K562 (cell line): ENCODE measurements at regions not wholly inside any gene's neighbourhood (a gene's known extent, or its start where the extent isn't known, plus 50 kb on each side); places are given as distances from the start of the nearest gene placed in this dataset.
A peak's percentile ranks its signal among the peaks of the same experiment; 100 is the strongest.

Experiments
- ATAC-seq: fragments of 200-7000 bp; cut with Tn5 transposase; 3 replicates; pipeline ENCODE4 v1.9.1; 2020; ENCODE audit warnings: moderate library complexity
- BruUV-seq: library from RNA; stranded (reverse); fragments of 400-500 nt; replicated peaks from 2 replicates; lab custom pipeline; 2021; lab: Mats Ljungman, UMichigan
- CTCF ChIA-PET: fragments of 300-600 bp; formaldehyde crosslinking; extraction: SDS; loops from one replicate; lab custom pipeline; 2021; ENCODE audit warnings: low intra/inter-chr PET ratio; lab: Yijun Ruan, JAX
- POLR2A ChIA-PET: fragments of 300-600, 350-650 bp; sonication (Branson Sonifier 250); formaldehyde crosslinking; extraction: SDS; loops from one replicate; lab custom pipeline; 2021; ENCODE audit warnings: antibody characterized with exemption, inconsistent platforms; lab: Yijun Ruan, JAX
- DNase-seq, 4 experiments: peaks; one replicate each; pipeline versions ENCODE4 v3.0.0 to v3.0.0-alpha.2; 2011 to 2018; ENCODE audit warnings: low spot score in 3 of 4, mixed read lengths in 3 of 4; ENCODE audit errors: extremely low read depth in 1 of 4
- FAIRE-seq: peaks from 2 replicates; lab custom pipeline; 2011; peaks lifted over from hg19 to GRCh38; lab: Jason Lieb, UNC
- H2AFZ ChIP-seq: 2 replicates; pipeline ENCODE4 v1.6.0; 2011; ENCODE audit warnings: low read depth, low read length, control low read depth, inconsistent platforms
- H3K27ac ChIP-seq: fragments of 200-600 bp; 3 replicates; pipeline ENCODE4 v1.8.0; 2011; ENCODE audit warnings: low read depth, mild to moderate bottlenecking, control low read depth, inconsistent platforms, low read length, moderate library complexity, mixed read lengths; ENCODE audit errors: extremely low read depth
- H3K27me3 ChIP-seq, 2 experiments: fragments of 300-600 bp in 1 of 2; 2 replicates in 1 of 2; 3 replicates in 1 of 2; pipeline versions ENCODE4 v1.6.0 to v1.8.0; 2011; ENCODE audit warnings: inconsistent platforms in 2 of 2, low read length in 2 of 2, mild to moderate bottlenecking in 1 of 2, mixed read lengths in 1 of 2, moderate library complexity in 1 of 2; ENCODE audit not compliant: control insufficient read depth in 2 of 2, insufficient read depth in 2 of 2
- H3K36me3 ChIP-seq: fragments of 300-600 bp; 3 replicates; pipeline ENCODE4 v1.8.0; 2011; ENCODE audit warnings: mild to moderate bottlenecking, low read length, inconsistent platforms; ENCODE audit not compliant: control insufficient read depth, insufficient read depth
- H3K4me1 ChIP-seq, 2 experiments: fragments of 200-600 bp in 1 of 2; replicated peaks in 1 of 2; 2 replicates in 1 of 2; 3 replicates in 1 of 2; pipeline versions ENCODE4 v1.5.1 to v1.8.0; 2011; ENCODE audit warnings: inconsistent platforms in 2 of 2, low read length in 2 of 2, mild to moderate bottlenecking in 1 of 2, mixed read lengths in 1 of 2, moderate library complexity in 1 of 2; ENCODE audit not compliant: control insufficient read depth in 2 of 2, insufficient read depth in 2 of 2
- H3K4me2 ChIP-seq: 2 replicates; pipeline ENCODE4 v1.6.1; 2011; ENCODE audit warnings: low read length, control low read depth, inconsistent platforms, mixed read lengths; ENCODE audit not compliant: insufficient read depth
- H3K4me3 ChIP-seq: fragments of 200-600 bp; sonication (generic), shearing (Covaris generic); 2 replicates; pipeline ENCODE4 v1.5.1; 2016; ENCODE audit warnings: control low read depth, inconsistent platforms
- H3K79me2 ChIP-seq: fragments of 200-600 bp; 3 replicates; pipeline ENCODE4 v1.8.0; 2011; ENCODE audit warnings: low read length, inconsistent platforms; ENCODE audit not compliant: control insufficient read depth, insufficient read depth
- H3K9ac ChIP-seq, 2 experiments: 2 replicates each; pipeline versions ENCODE4 v1.6.0 to v1.6.1; 2011; ENCODE audit warnings: low read depth in 2 of 2, low read length in 2 of 2, control low read depth in 1 of 2, inconsistent platforms in 1 of 2, mild to moderate bottlenecking in 1 of 2, mixed read lengths in 1 of 2; ENCODE audit not compliant: insufficient read depth in 1 of 2
- H3K9me1 ChIP-seq: one replicate; pipeline ENCODE4 v1.6.0; 2011; ENCODE audit warnings: inconsistent platforms, mild to moderate bottlenecking, low read length, moderate library complexity; ENCODE audit not compliant: control insufficient read depth, insufficient read depth
- H3K9me3 ChIP-seq: replicated peaks from 2 replicates; pipeline ENCODE4 v1.5.1; 2011; ENCODE audit warnings: low read depth, low read length, inconsistent platforms; ENCODE audit not compliant: control insufficient read depth, insufficient read depth
- H4K20me1 ChIP-seq: replicated peaks from 2 replicates; pipeline ENCODE4 v1.6.1; 2011; ENCODE audit warnings: low read length, inconsistent platforms, mixed read lengths; ENCODE audit not compliant: control insufficient read depth, insufficient read depth
- CHCHD3 ChIP-seq: fragments of 250-450 bp; sonication (Bioruptor Pico); IDR thresholded peaks from 2 replicates; pipeline ENCODE4 v2.1.2; 2022; ENCODE audit warnings: mild to moderate bottlenecking
- E2F1 ChIP-seq: sonication (generic); formaldehyde crosslinking; IDR thresholded peaks from 2 replicates; pipeline ENCODE4 v1.8.1; 2023; ENCODE audit warnings: mild to moderate bottlenecking, missing genetic modification reagents, moderate library complexity
- FOXP1 ChIP-seq: sonication (generic); formaldehyde crosslinking; IDR thresholded peaks from 2 replicates; pipeline ENCODE4 v1.8.0; 2022; ENCODE audit warnings: mild to moderate bottlenecking, missing genetic modification reagents
- GATA2 ChIP-seq: sonication (generic); formaldehyde crosslinking; IDR thresholded peaks from 2 replicates; pipeline ENCODE4 v1.4.0; 2020; ENCODE audit warnings: mild to moderate bottlenecking, missing genetic modification reagents
- MNT ChIP-seq, 2 experiments: fragments of 450-650 bp; conservative IDR thresholded peaks; 2 replicates each; pipeline ENCODE4 v1.6.1; 2017; ENCODE audit warnings: mild to moderate bottlenecking in 2 of 2, moderate library complexity in 2 of 2
- NCOA4 ChIP-seq: fragments of 450-650 bp; IDR thresholded peaks from 2 replicates; pipeline ENCODE4 v1.6.1; 2018; ENCODE audit warnings: mild to moderate bottlenecking; ENCODE audit not compliant: partially characterized antibody
- SMAD2 ChIP-seq: fragments of 150-350 bp; IDR thresholded peaks from 2 replicates; pipeline ENCODE4 v1.6.1; 2014; ENCODE audit warnings: low read depth, mild to moderate bottlenecking, low read length
- TBL1XR1 ChIP-seq, 2 experiments: IDR thresholded peaks; 2 replicates each; pipeline ENCODE4 v1.6.1; 2012; ENCODE audit warnings: improper control_type of control experiment in 2 of 2, low read length in 2 of 2, mild to moderate bottlenecking in 1 of 2
- YBX1 ChIP-seq: fragments of 450-650 bp; IDR thresholded peaks from 2 replicates; pipeline ENCODE4 v1.7.1; 2016; ENCODE audit warnings: mild to moderate bottlenecking
- ZC3H4 ChIP-seq: sonication (generic); formaldehyde crosslinking; IDR thresholded peaks from 2 replicates; pipeline ENCODE4 v1.9.0; 2021; ENCODE audit warnings: missing genetic modification reagents, borderline replicate concordance
- WGBS: fragments of 100-300 bp; shearing (Covaris generic); methylation state at CpG from one replicate; pipeline ENCODE4 v1.1.6; 2016; ENCODE audit warnings: low coverage, mixed read lengths; ENCODE audit not compliant: insufficient coverage; ENCODE audit errors: missing lambda C conversion rate; 5-methylcytosine and 5-hydroxymethylcytosine counted together
- in situ Hi-C: fragments of 300-500 bp; cut with MboI; formaldehyde crosslinking; loops from 4 replicates; pipeline ENCODE4 v1.15.0; 2018; ENCODE audit warnings: inconsistent platforms, mixed read lengths
- intact Hi-C: fragments of 100-400 bp; cut with micrococcal nuclease; formaldehyde crosslinking; loops from 2 replicates; pipeline ENCODE4 v1.14.2; 2022
- TF ChIP-seq, protein P1 (sequence below): fragments of 450-650 bp; IDR thresholded peaks from 2 replicates; pipeline ENCODE4 v1.6.1; 2018; ENCODE audit not compliant: partially characterized antibody

GRCh38 chr11:45745065-45745811 lies 59.7 kb upstream of the SLC35C1 start:
- Histone ChIP-seq H4K20me1 (no peaks in the 10 kb centered on the region), H3K36me3 (no peaks in the 10 kb centered on the region), H3K4me2 (no peak overlapping the region), H3K9me3 (no peaks in the 10 kb centered on the region), H3K4me3 (no peak overlapping the region), H3K4me1 (no peaks in the 10 kb centered on the region), H3K9me1 (no peaks in the 10 kb centered on the region), H2AFZ (no peak overlapping the region), H3K9ac (no peak overlapping the region), H3K27ac (no peak overlapping the region), H3K27me3 (peaks cover 13 to 42% of the 10 kb centered on the region in 2 experiments; a peak in 4 of 5 replicates), H3K79me2 (no peaks in the 10 kb centered on the region)
- intact Hi-C loops (loop anchor here (10.0 kb wide), 1 partner anchor 60 kb away; the partner anchor contains the start of gene SLC35C1), in situ Hi-C loops (no loop called here)
- CTCF ChIA-PET, result no interaction called here
- ATAC-seq (no peak), DNase-seq (no peak), FAIRE-seq (peak; percentile 6)
- POLR2A ChIA-PET, result interaction anchor here (0.7 to 1.4 kb wide), 2 partner anchors 24 to 53 kb away, joined by 5 to 6 read pairs; no protein-coding TSS in a partner anchor
- BruUV-seq, result no TSS peak
- no peak for TF ChIP-seq MNT (conservative IDR thresholded peaks at IDR 0.05)
- no peak for TF ChIP-seq SMAD2
- TF ChIP-seq FOXP1 (CRISPR knock-in tag), result no peak
- TF ChIP-seq GATA2 (CRISPR knock-in tag), result no peak
- TF ChIP-seq YBX1, result no peak
- TF ChIP-seq TBL1XR1 (IDR thresholded peaks at IDR 0.05; ENCODE audit: low read length in 2 of 2), result no peak
- no peak for TF ChIP-seq E2F1 (CRISPR knock-in tag)
- no peak for TF ChIP-seq CHCHD3
- TF ChIP-seq, protein P1, sequence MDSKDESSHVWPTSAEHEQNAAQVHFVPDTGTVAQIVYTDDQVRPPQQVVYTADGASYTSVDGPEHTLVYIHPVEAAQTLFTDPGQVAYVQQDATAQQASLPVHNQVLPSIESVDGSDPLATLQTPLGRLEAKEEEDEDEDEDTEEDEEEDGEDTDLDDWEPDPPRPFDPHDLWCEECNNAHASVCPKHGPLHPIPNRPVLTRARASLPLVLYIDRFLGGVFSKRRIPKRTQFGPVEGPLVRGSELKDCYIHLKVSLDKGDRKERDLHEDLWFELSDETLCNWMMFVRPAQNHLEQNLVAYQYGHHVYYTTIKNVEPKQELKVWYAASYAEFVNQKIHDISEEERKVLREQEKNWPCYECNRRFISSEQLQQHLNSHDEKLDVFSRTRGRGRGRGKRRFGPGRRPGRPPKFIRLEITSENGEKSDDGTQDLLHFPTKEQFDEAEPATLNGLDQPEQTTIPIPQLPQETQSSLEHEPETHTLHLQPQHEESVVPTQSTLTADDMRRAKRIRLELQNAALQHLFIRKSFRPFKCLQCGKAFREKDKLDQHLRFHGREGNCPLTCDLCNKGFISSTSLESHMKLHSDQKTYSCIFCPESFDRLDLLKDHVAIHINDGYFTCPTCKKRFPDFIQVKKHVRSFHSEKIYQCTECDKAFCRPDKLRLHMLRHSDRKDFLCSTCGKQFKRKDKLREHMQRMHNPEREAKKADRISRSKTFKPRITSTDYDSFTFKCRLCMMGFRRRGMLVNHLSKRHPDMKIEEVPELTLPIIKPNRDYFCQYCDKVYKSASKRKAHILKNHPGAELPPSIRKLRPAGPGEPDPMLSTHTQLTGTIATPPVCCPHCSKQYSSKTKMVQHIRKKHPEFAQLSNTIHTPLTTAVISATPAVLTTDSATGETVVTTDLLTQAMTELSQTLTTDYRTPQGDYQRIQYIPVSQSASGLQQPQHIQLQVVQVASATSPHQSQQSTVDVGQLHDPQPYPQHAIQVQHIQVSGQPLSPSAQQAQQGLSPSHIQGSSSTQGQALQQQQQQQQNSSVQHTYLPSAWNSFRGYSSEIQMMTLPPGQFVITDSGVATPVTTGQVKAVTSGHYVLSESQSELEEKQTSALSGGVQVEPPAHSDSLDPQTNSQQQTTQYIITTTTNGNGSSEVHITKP, result no peak
- no peak for TF ChIP-seq NCOA4
- no peak for TF ChIP-seq ZC3H4 (CRISPR knock-in tag)
- 0% methylated on average over 13 of the region's 13 CpGs for WGBS
